HG02943 (cell line): ENCODE measurements at regions not wholly inside any gene's neighbourhood (a gene's known extent, or its start where the extent isn't known, plus 50 kb on each side); places are given as distances from the start of the nearest gene placed in this dataset.
"Not testable (repeated sequence)": the region's sequence is repeated elsewhere in the genome, so short reads cannot be mapped to it uniquely, and the experiment has no call there.

Experiments used
- ATAC-seq: cut with Tn5 transposase; IDR thresholded peaks from one replicate; pipeline ENCODE4 v1.9.1; 2021; ENCODE audit warnings: mild to moderate bottlenecking, low read depth, moderate library complexity; ENCODE audit not compliant: unreplicated experiment

DNA sequence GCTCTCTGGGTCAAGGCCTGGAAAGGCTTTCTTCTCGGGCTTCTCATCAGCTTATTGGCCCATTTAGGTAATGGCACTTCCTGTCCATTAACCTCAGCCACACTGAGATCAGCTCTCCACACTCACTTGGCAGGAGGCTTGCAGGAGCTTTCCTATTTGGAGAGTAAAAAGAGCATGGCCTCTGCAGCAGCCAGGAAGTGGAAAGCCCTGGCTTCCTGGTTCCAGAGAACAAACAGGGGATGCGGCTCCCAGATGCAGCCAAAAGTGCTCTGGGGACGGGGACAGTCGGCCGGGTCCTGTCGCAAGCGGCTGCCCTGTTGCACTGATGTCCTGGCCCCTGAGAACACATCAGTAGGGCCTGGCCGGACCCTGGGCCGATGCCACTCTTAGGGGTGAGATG, 4462.4 kb upstream of the TPTE start:
- not testable (repeated sequence) for ATAC-seq

DNA sequence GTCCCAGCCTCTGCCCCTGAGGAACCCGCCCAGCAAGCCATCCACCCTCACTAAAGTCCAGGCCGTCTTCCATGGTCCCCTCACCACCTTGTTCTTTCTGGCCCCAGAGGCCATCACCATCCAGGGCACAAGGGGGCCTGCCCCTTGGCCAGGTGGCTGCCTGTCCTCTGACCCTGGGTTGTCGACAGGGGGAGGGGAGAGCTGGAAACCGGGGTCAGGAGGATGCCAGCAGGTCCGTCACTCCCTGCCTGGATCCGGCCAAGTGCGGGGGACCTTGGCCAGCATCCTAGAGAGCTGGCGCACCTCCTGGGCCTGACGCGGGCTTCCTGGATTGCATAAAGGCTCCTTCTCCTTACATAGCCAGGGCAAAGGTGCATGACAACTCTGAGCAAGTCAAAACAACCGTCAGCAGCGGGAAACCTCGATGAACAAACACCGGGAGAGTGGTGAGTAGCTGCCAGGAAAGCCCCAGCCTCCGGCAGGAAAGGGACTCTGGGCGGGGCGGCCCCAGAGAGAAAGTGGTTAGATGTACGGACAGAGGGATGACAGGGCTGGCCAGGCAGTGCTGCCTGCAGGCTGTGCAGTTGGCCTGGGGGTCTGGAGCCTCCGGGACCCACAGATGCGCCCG, 4461.2 kb upstream of the TPTE start:
- not testable (repeated sequence) for ATAC-seq

DNA sequence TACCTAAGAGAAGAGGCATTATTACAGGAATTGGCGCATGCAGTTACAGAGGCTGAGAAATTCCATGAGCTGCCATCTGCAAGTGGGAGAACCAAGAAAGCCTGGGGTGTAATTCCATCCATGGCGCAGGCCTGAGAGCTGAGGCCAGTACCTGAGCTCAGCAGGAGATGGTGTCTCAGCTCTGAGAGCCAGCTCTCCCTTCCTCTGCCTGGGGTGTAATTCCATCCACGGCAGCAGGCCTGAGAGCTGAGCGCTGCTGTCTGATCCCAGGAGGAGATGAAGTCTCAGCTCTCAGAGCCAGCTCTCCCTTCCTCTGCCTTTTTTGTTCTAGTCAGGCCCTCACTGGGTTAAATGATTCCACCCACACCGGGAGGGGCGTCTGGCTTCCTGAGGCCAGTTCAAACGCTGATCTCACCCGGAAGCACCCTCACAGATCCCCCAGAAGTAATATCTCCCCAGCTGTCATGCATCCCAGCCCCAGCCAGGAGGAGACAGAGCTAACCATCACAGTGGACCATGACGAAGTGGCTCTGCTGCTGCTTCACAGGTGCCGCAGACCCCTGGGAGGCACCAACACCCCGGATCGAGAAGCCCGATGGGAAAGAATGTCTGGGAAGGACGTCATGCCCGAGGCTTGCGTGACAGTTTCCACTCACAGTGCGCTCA, 4454.9 kb upstream of the TPTE start:
- not testable (repeated sequence) for ATAC-seq

DNA sequence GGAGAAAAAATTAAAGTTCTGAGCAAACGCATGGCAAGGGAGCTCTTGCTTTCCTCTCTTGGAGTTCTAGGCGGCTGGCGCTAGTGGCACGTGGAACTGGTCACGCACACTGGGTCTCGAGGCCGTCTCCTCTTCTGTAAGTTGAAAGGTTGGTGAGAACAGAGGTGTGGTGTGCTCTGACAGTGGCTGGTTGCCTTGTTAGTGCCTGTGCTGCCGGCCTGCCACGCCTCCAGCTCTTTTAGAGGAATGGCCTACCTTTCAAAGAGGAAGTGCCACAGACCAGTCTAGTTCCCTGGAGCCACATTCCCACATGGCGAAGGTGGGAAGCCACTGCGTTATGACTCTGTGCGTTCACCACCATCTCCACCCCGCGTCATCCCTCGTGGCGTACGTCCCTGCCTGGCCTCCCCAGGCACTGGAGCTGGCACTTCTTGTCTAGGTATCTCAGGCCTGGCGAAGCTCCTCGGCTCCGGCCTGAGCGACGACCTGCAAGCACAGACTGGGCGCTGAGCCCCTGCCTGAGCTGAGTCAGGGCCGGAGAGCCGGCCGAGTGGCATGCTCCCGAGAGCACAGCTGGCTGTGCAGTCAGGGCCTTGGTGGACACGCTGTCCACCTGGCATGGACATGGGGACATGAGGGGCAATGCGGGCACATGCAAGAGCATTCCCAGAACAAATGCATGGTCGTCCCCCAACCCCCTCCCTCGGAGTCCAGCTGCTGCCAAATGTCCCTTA, 4453.1 kb upstream of the TPTE start:
- ATAC-seq, result not testable (repeated sequence)

DNA sequence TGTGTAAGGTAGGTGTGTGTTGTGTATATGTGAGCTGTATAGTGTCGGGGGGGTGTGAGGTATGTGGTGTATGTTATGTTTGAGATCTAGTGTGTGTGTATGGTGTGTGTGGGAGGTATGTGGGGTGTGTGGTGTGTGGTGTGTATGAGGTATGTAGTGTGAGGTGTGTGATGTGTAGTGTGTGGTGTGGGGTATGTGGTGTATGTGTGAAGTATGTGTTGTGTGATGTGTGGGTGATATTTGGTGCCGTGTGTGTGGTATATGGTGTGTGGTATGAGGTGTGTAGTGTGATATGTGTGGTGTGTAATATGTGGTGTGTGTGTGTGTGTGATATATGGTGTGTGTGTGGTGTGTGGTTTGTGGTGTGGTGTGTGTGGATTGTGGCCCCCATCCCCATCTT, 4451.2 kb upstream of the TPTE start:
- not testable (repeated sequence) for ATAC-seq

DNA sequence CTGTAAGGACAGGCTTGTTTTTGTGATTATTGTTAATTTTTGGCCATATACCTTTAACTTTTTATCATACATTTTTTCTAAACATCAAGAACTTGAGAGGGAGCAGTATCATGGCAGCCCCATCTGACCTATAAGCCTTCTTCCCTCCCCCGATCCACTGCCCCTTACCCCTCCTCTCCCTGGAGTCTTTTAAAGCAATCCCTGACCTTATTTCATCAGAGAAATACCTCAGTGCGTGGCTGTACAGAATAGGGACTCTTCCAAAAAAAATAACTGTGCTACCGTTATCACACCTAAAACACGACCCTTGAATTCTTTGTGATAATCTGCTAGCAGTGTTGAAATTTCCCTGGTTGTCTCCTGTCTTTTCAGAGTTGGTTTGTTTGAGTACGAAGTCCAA, 4448.7 kb upstream of the TPTE start:
- ATAC-seq, result not testable (repeated sequence)

DNA sequence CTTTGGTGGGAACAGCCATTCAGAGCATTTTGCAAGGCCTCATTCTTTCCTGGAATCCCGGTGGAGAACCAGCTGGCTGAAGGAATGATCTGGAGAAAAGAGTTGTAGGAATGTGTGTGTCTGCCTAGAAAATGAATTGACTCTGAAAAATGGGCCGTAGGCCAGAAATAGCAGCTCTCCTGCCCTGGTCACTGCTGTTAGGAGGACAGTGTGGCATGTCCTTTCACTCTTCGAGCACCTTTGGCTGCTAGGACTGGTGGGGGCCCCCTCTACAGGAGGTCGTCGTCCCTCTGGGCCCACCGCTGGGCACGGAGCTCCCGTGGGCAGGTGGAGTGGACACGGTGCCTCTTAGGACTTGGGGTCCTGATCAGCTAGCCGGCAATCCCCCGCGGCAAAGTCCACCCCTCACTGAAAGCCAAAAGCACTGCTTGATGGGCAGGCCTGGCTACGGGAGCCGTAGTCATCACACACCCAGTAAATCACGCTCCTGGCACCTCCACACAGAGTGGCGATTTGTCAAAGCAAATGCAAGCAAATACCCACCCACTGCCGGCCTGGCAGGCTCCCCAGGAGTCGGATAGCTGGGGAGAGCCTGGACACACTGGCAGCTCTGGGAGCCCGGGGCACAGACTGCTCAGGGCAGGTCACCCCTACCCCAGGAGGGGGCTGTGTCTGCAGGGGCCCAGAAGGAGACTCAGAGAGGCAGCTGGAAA, 4447.2 kb upstream of the TPTE start:
- not testable (repeated sequence) for ATAC-seq

DNA sequence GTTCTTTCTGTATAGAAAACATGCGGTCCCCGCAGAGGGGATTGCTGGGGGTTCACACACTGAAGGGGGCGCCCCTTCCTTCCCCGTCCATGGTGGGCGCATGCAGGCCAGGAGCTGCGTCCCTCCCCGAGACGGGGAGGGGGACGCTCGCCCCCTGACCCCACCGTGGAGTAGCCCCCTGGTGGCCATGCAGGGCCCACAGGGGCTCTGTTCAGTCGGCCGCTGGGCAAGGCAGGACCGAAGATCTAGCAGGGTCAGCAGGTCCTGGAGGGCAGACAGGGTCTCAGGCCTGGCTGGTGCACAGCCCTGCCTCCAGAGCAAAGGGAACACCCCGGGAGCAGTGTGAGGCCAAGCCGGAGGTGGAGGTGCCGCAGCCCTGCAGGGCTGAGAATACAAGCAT, 4446.4 kb upstream of the TPTE start:
- not testable (repeated sequence) for ATAC-seq

DNA sequence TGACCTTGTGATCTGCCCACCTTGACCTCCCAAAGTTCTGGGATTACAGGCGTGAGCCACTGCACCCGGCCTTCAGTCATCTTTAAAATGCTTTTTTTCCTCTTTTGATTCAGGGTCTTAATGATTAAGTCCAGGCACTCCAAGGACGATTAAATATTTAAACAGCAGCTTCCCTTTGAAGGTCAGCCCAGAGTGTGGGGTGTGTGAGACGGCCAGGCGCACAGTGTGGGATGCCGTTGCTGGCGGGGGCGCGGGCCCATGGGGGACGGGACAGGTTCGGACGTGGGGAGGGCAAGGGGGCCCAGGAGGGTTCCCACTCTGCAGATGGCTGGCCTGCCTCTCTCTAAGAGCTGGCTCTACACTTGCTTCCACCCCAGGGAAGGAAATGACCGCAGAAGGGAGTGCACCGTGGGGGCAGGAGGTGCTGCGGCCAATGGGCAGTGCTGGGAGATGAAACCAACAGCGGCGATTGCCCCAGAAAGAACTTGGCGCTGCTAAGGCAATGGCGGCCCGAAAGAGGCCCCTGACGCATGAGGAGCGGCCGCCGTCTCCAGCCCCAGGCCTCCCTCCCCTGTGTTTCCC, 4445.7 kb upstream of the TPTE start:
- ATAC-seq, result not testable (repeated sequence)

DNA sequence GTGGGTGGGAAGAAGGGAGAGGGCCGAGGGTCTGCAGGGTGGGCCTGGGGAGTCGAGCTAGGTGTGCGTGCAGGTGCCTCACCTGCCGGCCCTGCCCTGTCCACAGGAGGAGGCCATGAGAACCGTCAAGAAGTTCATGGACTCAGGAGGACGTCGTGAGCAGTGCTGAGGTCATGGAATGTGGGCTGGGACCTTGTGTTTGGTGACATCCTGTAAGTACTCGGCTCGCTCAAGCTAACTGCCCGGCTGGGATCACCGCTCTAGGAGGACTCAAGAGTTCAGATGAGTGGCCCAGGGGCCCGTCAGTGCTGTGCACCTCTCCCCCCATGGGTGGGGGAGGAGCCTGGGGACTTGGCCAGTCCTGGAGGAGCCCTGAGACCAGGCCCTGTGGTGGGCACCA, 4444.0 kb upstream of the TPTE start:
- not testable (repeated sequence) for ATAC-seq

DNA sequence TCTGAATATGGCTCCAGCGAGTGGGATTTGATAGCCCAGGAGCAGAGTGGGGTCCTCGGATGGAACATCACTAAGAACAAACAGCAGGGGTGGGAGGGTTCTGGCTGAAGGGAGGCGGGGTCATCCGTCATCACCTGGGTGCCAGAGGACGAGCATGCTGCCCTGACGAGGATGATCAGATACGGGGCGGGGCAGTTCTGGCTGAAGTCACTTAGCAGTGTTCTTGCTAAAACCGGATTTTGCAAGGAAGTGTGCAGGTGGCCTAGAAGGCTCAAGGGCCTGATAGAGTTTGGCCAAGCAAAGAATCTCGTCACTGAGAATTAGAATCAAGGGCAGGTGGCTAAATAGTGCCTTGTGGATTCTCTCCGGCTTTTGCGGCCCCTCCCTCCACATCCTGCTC, 4442.5 kb upstream of the TPTE start:
- ATAC-seq, result not testable (repeated sequence)

DNA sequence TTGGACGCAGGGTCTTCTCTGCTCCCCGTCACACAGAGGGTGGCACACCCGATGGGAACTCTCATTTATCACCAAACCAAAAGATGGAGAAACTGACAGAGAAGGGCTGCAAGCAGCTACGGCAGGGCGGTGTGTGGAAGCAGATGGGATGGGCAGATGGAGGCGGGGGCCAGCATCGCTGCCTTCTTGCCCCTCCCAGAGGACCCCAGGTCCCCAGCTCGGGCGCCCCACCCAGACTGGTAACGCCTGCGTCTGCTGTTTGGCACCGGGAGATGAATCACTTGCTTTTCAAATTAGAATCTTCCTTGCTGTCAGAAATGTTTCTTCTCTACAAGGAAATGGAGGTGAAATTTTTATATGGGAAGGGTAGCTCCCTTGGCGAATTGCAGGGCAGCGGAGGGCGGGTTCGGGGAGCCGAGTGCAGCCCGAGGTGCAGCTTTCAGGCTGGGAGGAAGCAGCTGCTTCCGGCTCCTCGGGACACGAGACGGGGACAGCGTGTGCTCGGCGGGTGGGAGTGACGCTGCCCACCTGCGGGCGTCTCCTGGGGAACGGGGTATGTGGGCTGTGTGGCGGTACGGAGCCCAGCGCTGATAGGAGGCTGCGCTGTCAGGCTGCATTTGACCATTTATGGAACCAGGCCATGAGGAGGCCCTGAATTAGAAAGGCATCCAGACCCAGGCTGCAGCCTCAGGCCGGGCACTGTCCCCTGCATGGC, 4440.3 kb upstream of the TPTE start:
- ATAC-seq, result not testable (repeated sequence)

DNA sequence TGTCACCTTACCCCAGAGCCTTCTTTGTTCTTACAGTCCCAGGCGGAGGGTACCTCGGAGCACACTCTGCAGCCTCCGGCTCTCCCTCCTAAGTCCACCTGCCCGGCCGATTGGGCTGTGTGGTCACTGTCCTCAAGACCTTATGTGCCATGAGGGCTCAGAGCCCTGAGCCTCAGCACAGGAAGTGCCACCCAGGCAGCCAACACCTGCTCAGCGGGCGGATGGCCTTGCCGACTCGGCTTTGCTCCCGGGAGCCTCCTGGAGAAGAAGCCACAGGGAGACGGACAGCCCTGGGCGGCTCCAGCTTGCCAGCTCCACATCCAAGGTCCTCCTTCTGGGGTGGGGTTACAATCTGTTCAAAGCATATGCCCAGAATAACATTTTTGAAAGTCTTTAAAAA, 4439.2 kb upstream of the TPTE start:
- not testable (repeated sequence) for ATAC-seq

DNA sequence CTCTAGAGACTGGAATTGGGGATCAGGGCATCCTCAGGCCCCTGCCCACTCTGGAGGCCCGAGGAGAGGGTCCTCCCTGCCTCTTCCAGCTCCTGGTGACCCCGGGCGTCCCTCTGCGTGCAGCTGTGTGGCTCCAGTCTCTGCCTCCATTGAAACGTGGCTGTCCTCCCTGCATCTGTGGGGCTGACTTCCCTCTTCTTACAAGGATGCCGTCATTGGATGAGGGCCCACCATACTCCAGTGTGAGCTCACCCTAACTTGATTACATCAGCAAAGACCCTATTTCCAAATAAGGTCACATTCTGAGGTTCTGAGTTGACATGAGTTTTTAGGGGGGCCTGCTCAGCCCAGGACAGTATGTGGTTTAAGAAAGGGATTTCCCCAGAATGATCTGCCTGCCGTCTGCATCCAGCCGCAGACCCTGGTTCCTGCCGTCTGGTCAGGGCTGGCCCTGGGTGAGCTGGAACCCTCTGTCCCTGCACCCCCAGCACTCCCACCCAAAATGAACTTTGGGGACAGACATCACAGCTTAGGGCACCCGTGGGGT, 4437.7 kb upstream of the TPTE start:
- not testable (repeated sequence) for ATAC-seq

DNA sequence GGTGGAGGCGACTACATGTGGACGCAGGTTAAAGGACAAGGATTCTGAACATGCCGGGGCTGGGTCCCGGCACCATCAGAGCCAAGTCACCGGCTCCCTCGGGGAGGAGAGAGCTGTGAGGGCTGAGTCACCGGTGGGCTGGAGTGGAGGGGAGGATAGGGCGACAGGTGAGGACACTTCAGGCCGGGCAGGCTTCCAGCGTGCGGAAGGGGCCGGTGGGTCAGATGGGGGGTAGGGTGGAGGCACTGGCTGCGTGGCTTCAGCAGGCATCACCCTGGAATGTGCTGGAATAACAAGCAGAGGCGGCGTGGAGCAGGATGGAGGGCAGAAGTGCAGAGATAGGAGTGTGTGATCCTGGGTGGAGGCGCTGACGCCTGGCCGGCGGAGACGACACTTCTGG, 4435.3 kb upstream of the TPTE start:
- ATAC-seq, result not testable (repeated sequence)

DNA sequence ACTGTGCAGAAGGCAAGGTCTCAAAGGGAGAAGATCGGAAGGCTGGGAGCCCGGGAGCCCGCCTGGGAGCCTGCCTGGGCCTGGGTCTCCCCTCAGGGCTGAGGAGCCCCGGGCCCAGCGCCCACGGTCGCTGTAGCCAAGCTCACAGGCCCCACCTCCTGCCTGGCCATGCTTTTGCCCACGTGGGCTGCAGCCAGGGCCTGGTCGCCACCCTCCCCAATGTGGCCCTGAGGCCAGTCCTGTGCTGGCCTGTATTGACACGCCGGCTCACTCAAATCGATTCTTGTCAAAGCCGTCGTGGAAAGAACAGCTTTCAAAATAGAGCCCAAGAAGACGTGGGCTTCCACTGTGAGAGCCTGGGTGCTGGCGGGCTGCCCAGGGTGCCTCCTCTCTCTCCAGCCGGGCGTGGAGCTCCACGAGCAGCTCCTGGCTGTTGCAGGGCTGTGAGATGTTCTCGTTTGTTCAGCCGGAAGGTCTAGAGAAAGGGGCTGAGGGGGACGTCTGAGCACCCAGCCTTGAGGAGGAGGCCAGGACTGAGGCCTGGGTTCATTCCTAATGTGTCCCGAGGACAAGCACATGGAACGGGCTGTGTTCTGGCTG, 4433.7 kb upstream of the TPTE start:
- not testable (repeated sequence) for ATAC-seq

DNA sequence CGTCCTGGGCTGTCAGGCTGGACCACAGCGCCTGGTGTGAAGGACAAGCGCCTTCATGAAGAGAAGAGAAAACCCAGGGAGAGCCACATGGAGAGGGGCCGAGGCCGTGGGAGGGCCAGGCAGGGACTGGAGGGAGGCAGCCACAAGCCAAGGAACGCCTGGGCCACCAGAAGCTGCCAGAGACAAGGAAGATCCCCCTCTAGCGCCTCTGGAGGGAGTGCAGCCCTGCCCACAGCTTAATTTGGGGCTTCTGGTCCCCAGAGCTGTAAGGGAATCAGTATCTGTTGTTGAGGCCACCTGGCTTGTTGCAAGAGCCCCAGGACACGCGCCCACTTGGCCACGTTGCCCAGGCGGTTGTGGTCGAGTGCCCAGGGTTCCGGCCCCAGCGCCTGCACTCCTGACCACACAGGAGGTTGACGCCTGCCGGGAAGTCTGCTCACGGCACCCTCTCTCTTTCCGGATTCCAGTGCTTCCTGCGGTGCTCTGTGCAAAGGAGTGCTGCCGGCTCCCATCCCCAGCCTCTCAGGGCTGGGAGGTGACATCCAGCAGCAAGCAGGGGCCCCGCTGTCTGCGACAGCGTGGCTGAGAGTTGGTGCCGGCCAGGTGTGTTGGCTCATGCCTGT, 4431.0 kb upstream of the TPTE start:
- ATAC-seq, result not testable (repeated sequence)

DNA sequence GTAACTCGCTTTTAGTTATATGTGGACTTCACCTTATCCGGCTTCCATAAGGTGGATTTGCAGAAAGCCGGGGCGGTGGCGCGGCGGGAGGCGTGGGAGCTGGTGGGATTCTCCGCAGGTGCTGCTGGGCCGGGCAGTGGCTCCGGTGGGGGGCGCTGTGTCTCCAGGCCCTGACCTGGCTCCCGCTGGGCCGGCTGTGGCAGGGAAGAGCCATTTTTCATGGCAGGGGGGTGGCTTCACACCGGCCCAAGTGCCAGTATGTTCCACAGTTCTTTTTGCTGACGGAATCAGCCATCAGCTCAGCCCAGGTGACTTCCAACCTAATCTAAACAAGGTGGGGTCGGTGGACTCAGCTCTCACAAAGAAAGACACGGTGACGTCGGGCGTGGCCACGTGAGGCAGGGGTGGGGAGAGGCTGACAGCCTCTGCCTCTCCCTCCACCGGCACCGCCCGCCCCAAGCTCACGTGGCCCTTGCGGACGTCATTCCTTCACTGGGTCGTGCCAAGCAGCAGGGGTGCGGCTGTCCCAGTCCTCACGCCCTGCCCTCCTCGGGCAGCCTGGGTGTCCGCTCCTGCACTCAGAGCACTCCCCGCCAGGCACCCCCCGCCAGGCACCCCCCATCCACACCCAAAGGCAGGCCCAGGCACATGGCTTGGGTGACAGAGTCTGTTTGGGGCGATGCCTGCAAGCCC, 4429.9 kb upstream of the TPTE start:
- ATAC-seq, result not testable (repeated sequence)
